HCT116 (cell line): ENCODE measurements at regions not wholly inside any gene's neighbourhood (a gene's known extent, or its start where the extent isn't known, plus 50 kb on each side); places are given as distances from the start of the nearest gene placed in this dataset.

ENCODE experiments used
- CEBPB ChIP-seq: IDR thresholded peaks from 2 replicates; pipeline ENCODE4 v1.6.1; 2012; ENCODE audit warnings: low read depth
- EGR1 ChIP-seq: IDR thresholded peaks from 2 replicates; pipeline ENCODE4 v1.6.1; 2012; ENCODE audit warnings: low read depth
- EZH2 ChIP-seq: fragments of 200-600 bp; sonication (generic); IDR thresholded peaks from 2 replicates; pipeline ENCODE4 v1.6.1; 2017; ENCODE audit warnings: antibody characterized with exemption, mixed run types
- EZH2phosphoT487 ChIP-seq: fragments of 200-600 bp; IDR thresholded peaks from 2 replicates; pipeline ENCODE4 v1.6.1; 2018; ENCODE audit warnings: antibody characterized with exemption, borderline replicate concordance
- POLR2A ChIP-seq: IDR thresholded peaks from 2 replicates; pipeline ENCODE4 v1.7.0; 2011; ENCODE audit warnings: borderline replicate concordance; ENCODE audit not compliant: insufficient read depth, insufficient read length; ENCODE audit errors: extremely low read depth
- POLR2AphosphoS5 ChIP-seq: IDR thresholded peaks from 2 replicates; pipeline ENCODE4 v1.6.1; 2011; ENCODE audit warnings: mild to moderate bottlenecking, low read depth, low read length, moderate library complexity
- SIN3A ChIP-seq: IDR thresholded peaks from 2 replicates; pipeline ENCODE4 v1.6.1; 2012; ENCODE audit warnings: low read depth
- TCF7L2 ChIP-seq: IDR thresholded peaks from 2 replicates; pipeline ENCODE4 v1.7.0; 2011; ENCODE audit warnings: borderline replicate concordance, inconsistent platforms; ENCODE audit not compliant: insufficient read depth, insufficient read length; ENCODE audit errors: extremely low read depth
- YY1 ChIP-seq: IDR thresholded peaks from 2 replicates; pipeline ENCODE4 v1.6.1; 2011; ENCODE audit warnings: low read length, low read depth, moderate library complexity, mild to moderate bottlenecking; ENCODE audit not compliant: insufficient replicate concordance; ENCODE audit errors: extremely low read depth
- ZNF274 ChIP-seq: fragments of 200-500 bp; sonication (Bioruptor generic); IDR thresholded peaks from 2 replicates; pipeline ENCODE4 v1.6.1; 2014; ENCODE audit warnings: mild to moderate bottlenecking, low read depth, low read length, inconsistent platforms
- TF ChIP-seq, protein P1 (sequence below), 3 experiments: fragments of 200-600 bp in 1 of 3; sonication (generic) in 1 of 3; IDR thresholded peaks in 2 of 3; conservative IDR thresholded peaks in 1 of 3; 2 replicates each; pipeline ENCODE4 v1.5.1; 2012 to 2017; ENCODE audit warnings: low read depth in 2 of 3, low read length in 2 of 3, antibody characterized with exemption in 1 of 3, borderline replicate concordance in 1 of 3, control low read depth in 1 of 3, mild to moderate bottlenecking in 1 of 3, mixed read lengths in 1 of 3, mixed run types in 1 of 3, moderate library complexity in 1 of 3; ENCODE audit not compliant: insufficient read depth in 1 of 3
- TF ChIP-seq, protein P2 (sequence below): IDR thresholded peaks from 2 replicates; pipeline ENCODE4 v1.6.1; 2011; ENCODE audit warnings: mild to moderate bottlenecking, low read length, moderate library complexity; ENCODE audit not compliant: insufficient replicate concordance; ENCODE audit errors: extremely low read depth
- TF ChIP-seq, protein P3 (sequence below): IDR thresholded peaks from 2 replicates; pipeline ENCODE4 v1.6.1; 2012

DNA sequence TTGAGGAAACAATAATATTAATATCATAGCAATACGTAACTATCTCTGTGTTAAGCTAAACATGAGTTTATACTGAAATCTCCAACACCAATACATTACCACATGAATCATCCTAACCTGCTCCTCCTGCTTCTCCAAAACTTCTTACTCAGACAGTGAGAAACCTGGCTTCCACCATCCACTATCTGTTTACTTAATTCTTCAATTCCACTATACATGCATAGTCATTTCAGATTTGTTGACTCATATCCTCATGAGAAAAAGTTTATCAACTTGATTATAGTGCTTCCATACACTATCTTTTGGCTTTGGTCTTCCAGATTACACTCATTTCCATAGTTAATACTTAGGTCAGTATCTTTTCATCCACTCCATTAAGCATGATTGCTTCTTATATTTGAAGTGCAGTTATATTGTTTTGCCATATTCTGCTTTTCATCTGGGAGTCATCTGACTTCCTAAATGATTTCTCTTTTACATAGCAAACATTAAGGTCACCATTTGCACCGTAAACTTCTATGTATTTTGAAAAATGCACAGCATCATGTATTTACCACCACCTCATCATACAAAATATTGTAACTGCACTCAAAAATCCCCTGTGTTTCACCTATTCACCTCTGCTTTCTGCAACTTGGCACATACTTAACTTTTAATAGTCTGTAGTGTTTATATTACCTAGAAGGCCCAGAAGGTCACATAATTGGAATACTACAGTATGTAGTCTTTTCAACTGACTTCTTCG, 970.6 kb downstream of the DIPK2A start:
- TF ChIP-seq POLR2A (no peak), TCF7L2 (no peak), YY1 (no peak), CEBPB (no peak), ZNF274 (no peak), EZH2 (no peak), POLR2AphosphoS5 (no peak), SIN3A (no peak), EGR1 (no peak), EZH2phosphoT487 (no peak)
- TF ChIP-seq, protein P1, sequence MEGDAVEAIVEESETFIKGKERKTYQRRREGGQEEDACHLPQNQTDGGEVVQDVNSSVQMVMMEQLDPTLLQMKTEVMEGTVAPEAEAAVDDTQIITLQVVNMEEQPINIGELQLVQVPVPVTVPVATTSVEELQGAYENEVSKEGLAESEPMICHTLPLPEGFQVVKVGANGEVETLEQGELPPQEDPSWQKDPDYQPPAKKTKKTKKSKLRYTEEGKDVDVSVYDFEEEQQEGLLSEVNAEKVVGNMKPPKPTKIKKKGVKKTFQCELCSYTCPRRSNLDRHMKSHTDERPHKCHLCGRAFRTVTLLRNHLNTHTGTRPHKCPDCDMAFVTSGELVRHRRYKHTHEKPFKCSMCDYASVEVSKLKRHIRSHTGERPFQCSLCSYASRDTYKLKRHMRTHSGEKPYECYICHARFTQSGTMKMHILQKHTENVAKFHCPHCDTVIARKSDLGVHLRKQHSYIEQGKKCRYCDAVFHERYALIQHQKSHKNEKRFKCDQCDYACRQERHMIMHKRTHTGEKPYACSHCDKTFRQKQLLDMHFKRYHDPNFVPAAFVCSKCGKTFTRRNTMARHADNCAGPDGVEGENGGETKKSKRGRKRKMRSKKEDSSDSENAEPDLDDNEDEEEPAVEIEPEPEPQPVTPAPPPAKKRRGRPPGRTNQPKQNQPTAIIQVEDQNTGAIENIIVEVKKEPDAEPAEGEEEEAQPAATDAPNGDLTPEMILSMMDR (IDR thresholded peaks at IDR 0.05 in 2 of 3, conservative IDR thresholded peaks at IDR 0.05 in 1 of 3; ENCODE audit: borderline replicate concordance in 1 of 3, insufficient read depth in 1 of 3, low read depth in 2 of 3, low read length in 2 of 3) = no peak
- TF ChIP-seq, protein P2, sequence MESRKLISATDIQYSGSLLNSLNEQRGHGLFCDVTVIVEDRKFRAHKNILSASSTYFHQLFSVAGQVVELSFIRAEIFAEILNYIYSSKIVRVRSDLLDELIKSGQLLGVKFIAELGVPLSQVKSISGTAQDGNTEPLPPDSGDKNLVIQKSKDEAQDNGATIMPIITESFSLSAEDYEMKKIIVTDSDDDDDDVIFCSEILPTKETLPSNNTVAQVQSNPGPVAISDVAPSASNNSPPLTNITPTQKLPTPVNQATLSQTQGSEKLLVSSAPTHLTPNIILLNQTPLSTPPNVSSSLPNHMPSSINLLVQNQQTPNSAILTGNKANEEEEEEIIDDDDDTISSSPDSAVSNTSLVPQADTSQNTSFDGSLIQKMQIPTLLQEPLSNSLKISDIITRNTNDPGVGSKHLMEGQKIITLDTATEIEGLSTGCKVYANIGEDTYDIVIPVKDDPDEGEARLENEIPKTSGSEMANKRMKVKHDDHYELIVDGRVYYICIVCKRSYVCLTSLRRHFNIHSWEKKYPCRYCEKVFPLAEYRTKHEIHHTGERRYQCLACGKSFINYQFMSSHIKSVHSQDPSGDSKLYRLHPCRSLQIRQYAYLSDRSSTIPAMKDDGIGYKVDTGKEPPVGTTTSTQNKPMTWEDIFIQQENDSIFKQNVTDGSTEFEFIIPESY = no peak
- TF ChIP-seq, protein P3, sequence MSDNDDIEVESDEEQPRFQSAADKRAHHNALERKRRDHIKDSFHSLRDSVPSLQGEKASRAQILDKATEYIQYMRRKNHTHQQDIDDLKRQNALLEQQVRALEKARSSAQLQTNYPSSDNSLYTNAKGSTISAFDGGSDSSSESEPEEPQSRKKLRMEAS = no peak
